ENCODE measurements at regions not wholly inside any gene's neighbourhood (a gene's known extent, or its start where the extent isn't known, plus 50 kb on each side); places are given as distances from the start of the nearest gene placed in this dataset.
"Not testable (repeated sequence)": the region's sequence is repeated elsewhere in the genome, so short reads cannot be mapped to it uniquely, and the experiment has no call there.

- in situ Hi-C loops (cut with MboI; ENCODE audit: low pct_unique_long_range_greater_than_20kb, low sequenced_read_pairs): no loop called here
Measured at GRCh38 chr7:123329988-123330643, 130.3 kb upstream of the SLC13A1 start.

GRCh38 chr7:123327661-123328060 is 127.9 kb upstream of the SLC13A1 start:
- DNase-seq: no peak
- in situ Hi-C loops (cut with MboI; ENCODE audit: low pct_unique_long_range_greater_than_20kb, low sequenced_read_pairs): no loop called here

More at GRCh38 chr7:123329988-123330643, 130.3 kb upstream of the SLC13A1 start:
- DNase-seq: no peak

GRCh38 chr7:123324283-123324682 is 124.5 kb upstream of the SLC13A1 start:
- in situ Hi-C loops (cut with MboI; ENCODE audit: low pct_unique_long_range_greater_than_20kb, low sequenced_read_pairs): no loop called here
- no peak for DNase-seq

- in situ Hi-C loops (cut with MboI; ENCODE audit: low pct_unique_long_range_greater_than_20kb, low sequenced_read_pairs): no loop called here
- DNase-seq: no peak
Measured at GRCh38 chr7:123323689-123324088, 123.9 kb upstream of the SLC13A1 start.

- peak; percentile 10 for DNase-seq
- in situ Hi-C loops (cut with MboI; ENCODE audit: low pct_unique_long_range_greater_than_20kb, low sequenced_read_pairs): not testable (repeated sequence)
Measured at GRCh38 chr7:123321578-123321977, 121.8 kb upstream of the SLC13A1 start.

GRCh38 chr7:123319911-123320310 is 120.1 kb upstream of the SLC13A1 start:
- no peak for DNase-seq
- in situ Hi-C loops (cut with MboI; ENCODE audit: low pct_unique_long_range_greater_than_20kb, low sequenced_read_pairs): no loop called here

- in situ Hi-C loops (cut with MboI; ENCODE audit: low pct_unique_long_range_greater_than_20kb, low sequenced_read_pairs): no loop called here
- no peak for DNase-seq
Measured at GRCh38 chr7:123314886-123315285, 115.1 kb upstream of the SLC13A1 start.

- DNase-seq: no peak
- in situ Hi-C loops (cut with MboI; ENCODE audit: low pct_unique_long_range_greater_than_20kb, low sequenced_read_pairs): no loop called here
Measured at GRCh38 chr7:123308254-123308951, 108.6 kb upstream of the SLC13A1 start.

GRCh38 chr7:123305840-123306375 is 106.1 kb upstream of the SLC13A1 start:
- peak; percentile 8 for DNase-seq
- in situ Hi-C loops (cut with MboI; ENCODE audit: low pct_unique_long_range_greater_than_20kb, low sequenced_read_pairs): no loop called here

GRCh38 chr7:123303926-123304325 is 104.2 kb upstream of the SLC13A1 start:
- no peak for DNase-seq
- in situ Hi-C loops (cut with MboI; ENCODE audit: low pct_unique_long_range_greater_than_20kb, low sequenced_read_pairs): no loop called here

- in situ Hi-C loops (cut with MboI; ENCODE audit: low pct_unique_long_range_greater_than_20kb, low sequenced_read_pairs): no loop called here
- no peak for DNase-seq
Measured at GRCh38 chr7:123296965-123297364, 97.2 kb upstream of the SLC13A1 start.

GRCh38 chr7:123293710-123294109 is 93.9 kb upstream of the SLC13A1 start:
- DNase-seq: no peak
- in situ Hi-C loops (cut with MboI; ENCODE audit: low pct_unique_long_range_greater_than_20kb, low sequenced_read_pairs): no loop called here

GRCh38 chr7:123292227-123292626 is 92.5 kb upstream of the SLC13A1 start:
- no peak for DNase-seq
- in situ Hi-C loops (cut with MboI; ENCODE audit: low pct_unique_long_range_greater_than_20kb, low sequenced_read_pairs): no loop called here

- in situ Hi-C loops (cut with MboI; ENCODE audit: low pct_unique_long_range_greater_than_20kb, low sequenced_read_pairs): no loop called here
Measured at GRCh38 chr7:123289200-123289599, 89.4 kb upstream of the SLC13A1 start.

GRCh38 chr7:123285076-123285700 is 85.4 kb upstream of the SLC13A1 start:
- DNase-seq: no peak
- in situ Hi-C loops (cut with MboI; ENCODE audit: low pct_unique_long_range_greater_than_20kb, low sequenced_read_pairs): no loop called here

More at GRCh38 chr7:123289200-123289599, 89.4 kb upstream of the SLC13A1 start:
- no peak for DNase-seq

- in situ Hi-C loops (cut with MboI; ENCODE audit: low pct_unique_long_range_greater_than_20kb, low sequenced_read_pairs): no loop called here
- DNase-seq: no peak
Measured at GRCh38 chr7:123283373-123283772, 83.6 kb upstream of the SLC13A1 start.

- in situ Hi-C loops (cut with MboI; ENCODE audit: low pct_unique_long_range_greater_than_20kb, low sequenced_read_pairs): no loop called here
Measured at GRCh38 chr7:123282181-123282580, 82.4 kb upstream of the SLC13A1 start.

GRCh38 chr7:123279949-123280348 is 80.2 kb upstream of the SLC13A1 start:
- DNase-seq: no peak
- in situ Hi-C loops (cut with MboI; ENCODE audit: low pct_unique_long_range_greater_than_20kb, low sequenced_read_pairs): no loop called here

More at GRCh38 chr7:123282181-123282580, 82.4 kb upstream of the SLC13A1 start:
- DNase-seq: no peak

- in situ Hi-C loops (cut with MboI; ENCODE audit: low pct_unique_long_range_greater_than_20kb, low sequenced_read_pairs): no loop called here
- no peak for DNase-seq
Measured at GRCh38 chr7:123275036-123275753, 75.4 kb upstream of the SLC13A1 start.

All from KBM-7 (cell line).